GM23338 (cell line): ENCODE measurements at regions not wholly inside any gene's neighbourhood (a gene's known extent, or its start where the extent isn't known, plus 50 kb on each side); places are given as distances from the start of the nearest gene placed in this dataset.

Experiments
- ATAC-seq: fragments of 200-7000 bp; cut with Tn5 transposase; 3 replicates; pipeline ENCODE4 v1.9.1; 2020
- DNase-seq: peaks from one replicate; pipeline ENCODE4 v3.0.0-alpha.2; 2015; ENCODE audit warnings: low spot score
- H2AFZ ChIP-seq: fragments of 200-600 bp; sonication (generic); 2 replicates; pipeline ENCODE4 v1.8.0; 2016; ENCODE audit warnings: antibody characterized with exemption, mild to moderate bottlenecking, moderate library complexity
- H3F3A ChIP-seq: fragments of 200-600 bp; sonication (generic); replicated peaks from 2 replicates; pipeline ENCODE4 v1.8.0; 2017; ENCODE audit warnings: antibody characterized with exemption, mixed run types, low read depth
- H3K27ac ChIP-seq: fragments of 200-600 bp; sonication (generic); 2 replicates; pipeline ENCODE4 v1.6.1; 2016; ENCODE audit warnings: low read depth
- H3K27me3 ChIP-seq: fragments of 200-600 bp; sonication (generic); 2 replicates; pipeline ENCODE4 v1.8.0; 2016; ENCODE audit warnings: mild to moderate bottlenecking, mixed run types, moderate library complexity; ENCODE audit not compliant: insufficient read depth
- H3K36me3 ChIP-seq: fragments of 200-600 bp; sonication (generic); 2 replicates; pipeline ENCODE4 v1.8.0; 2016; ENCODE audit warnings: mild to moderate bottlenecking; ENCODE audit not compliant: insufficient read depth
- H3K4me1 ChIP-seq: fragments of 200-600 bp; sonication (generic); 2 replicates; pipeline ENCODE4 v1.8.0; 2016; ENCODE audit warnings: mild to moderate bottlenecking, moderate library complexity; ENCODE audit not compliant: insufficient read depth
- H3K4me2 ChIP-seq: fragments of 200-600 bp; sonication (generic); 2 replicates; pipeline ENCODE4 v1.7.1; 2017; ENCODE audit warnings: mixed run types
- H3K4me3 ChIP-seq: fragments of 200-600 bp; sonication (generic); 2 replicates; pipeline ENCODE4 v1.6.1; 2016; ENCODE audit warnings: mixed run types
- H3K79me2 ChIP-seq: fragments of 200-600 bp; sonication (generic); replicated peaks from 2 replicates; pipeline ENCODE4 v1.8.0; 2017; ENCODE audit warnings: mild to moderate bottlenecking; ENCODE audit not compliant: insufficient read depth
- H3K9me2 ChIP-seq: fragments of 200-600 bp; sonication (generic); 2 replicates; pipeline ENCODE4 v1.8.0; 2017; ENCODE audit not compliant: insufficient read depth
- H4K20me1 ChIP-seq: fragments of 200-600 bp; sonication (generic); replicated peaks from 2 replicates; pipeline ENCODE4 v1.8.0; 2017; ENCODE audit warnings: mild to moderate bottlenecking; ENCODE audit not compliant: insufficient read depth
- H3K27ac Mint-ChIP-seq: 2 replicates; pipeline ENCODE4 v1.8.0; 2020; ENCODE audit warnings: inconsistent platforms, mild to moderate bottlenecking, moderate library complexity, mixed read lengths
- H3K27me3 Mint-ChIP-seq: 3 replicates; pipeline ENCODE4 v1.8.0; 2022; ENCODE audit warnings: low read depth, mild to moderate bottlenecking, moderate library complexity, mixed read lengths, inconsistent platforms; ENCODE audit not compliant: insufficient read depth, poor library complexity
- H3K36me3 Mint-ChIP-seq: 3 replicates; pipeline ENCODE4 v1.8.0; 2021; ENCODE audit warnings: low read depth, mild to moderate bottlenecking, inconsistent platforms, moderate library complexity, mixed read lengths
- H3K4me1 Mint-ChIP-seq: 3 replicates; pipeline ENCODE4 v1.8.0; 2020; ENCODE audit warnings: mild to moderate bottlenecking, inconsistent platforms, mixed read lengths
- H3K4me3 Mint-ChIP-seq: 3 replicates; pipeline ENCODE4 v1.8.0; 2021; ENCODE audit warnings: moderate library complexity, mild to moderate bottlenecking, inconsistent platforms, mixed read lengths
- H3K9me3 Mint-ChIP-seq: 3 replicates; pipeline ENCODE4 v1.8.0; 2020; ENCODE audit warnings: moderate library complexity, mild to moderate bottlenecking, inconsistent platforms, mixed read lengths
- EZH2 ChIP-seq: fragments of 200-600 bp; sonication (generic); IDR thresholded peaks from one replicate; pipeline ENCODE4 v1.8.0; 2017; ENCODE audit warnings: antibody characterized with exemption, mild to moderate bottlenecking, low read depth; ENCODE audit not compliant: unreplicated experiment
- JUNB ChIP-seq: IDR thresholded peaks from one replicate; pipeline ENCODE4 v1.6.1; 2016; ENCODE audit warnings: antibody characterized with exemption; ENCODE audit not compliant: unreplicated experiment
- NANOG ChIP-seq: IDR thresholded peaks from 2 replicates; pipeline ENCODE4 v1.6.1; 2016; ENCODE audit warnings: antibody characterized with exemption, borderline replicate concordance
- TF ChIP-seq, protein P1 (sequence below): fragments of 250-450 bp; sonication (Bioruptor Pico); IDR thresholded peaks from 2 replicates; pipeline ENCODE4 v1.5.0; 2020; ENCODE audit warnings: mild to moderate bottlenecking, moderate library complexity

DNA sequence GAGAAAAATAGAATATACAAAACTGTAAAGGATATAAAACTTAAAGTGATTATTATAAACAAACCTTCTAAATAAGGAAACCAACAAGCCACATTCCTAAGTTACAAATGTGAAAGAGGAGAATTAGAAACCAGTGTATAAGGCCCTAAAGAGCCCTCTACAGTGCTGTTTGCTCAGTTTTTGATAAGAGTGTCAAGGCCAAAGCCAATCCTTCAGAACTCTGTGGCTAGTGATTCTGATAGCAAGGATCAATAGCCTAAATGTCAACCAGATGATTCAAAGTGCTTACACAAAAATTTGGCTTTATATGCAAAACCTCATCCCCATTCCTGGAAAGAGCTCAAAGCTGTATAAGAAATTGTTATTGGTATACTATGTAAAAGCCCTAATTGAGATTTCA lies 104.6 kb upstream of the HTR1E start (continued):
- TF ChIP-seq, protein P1, sequence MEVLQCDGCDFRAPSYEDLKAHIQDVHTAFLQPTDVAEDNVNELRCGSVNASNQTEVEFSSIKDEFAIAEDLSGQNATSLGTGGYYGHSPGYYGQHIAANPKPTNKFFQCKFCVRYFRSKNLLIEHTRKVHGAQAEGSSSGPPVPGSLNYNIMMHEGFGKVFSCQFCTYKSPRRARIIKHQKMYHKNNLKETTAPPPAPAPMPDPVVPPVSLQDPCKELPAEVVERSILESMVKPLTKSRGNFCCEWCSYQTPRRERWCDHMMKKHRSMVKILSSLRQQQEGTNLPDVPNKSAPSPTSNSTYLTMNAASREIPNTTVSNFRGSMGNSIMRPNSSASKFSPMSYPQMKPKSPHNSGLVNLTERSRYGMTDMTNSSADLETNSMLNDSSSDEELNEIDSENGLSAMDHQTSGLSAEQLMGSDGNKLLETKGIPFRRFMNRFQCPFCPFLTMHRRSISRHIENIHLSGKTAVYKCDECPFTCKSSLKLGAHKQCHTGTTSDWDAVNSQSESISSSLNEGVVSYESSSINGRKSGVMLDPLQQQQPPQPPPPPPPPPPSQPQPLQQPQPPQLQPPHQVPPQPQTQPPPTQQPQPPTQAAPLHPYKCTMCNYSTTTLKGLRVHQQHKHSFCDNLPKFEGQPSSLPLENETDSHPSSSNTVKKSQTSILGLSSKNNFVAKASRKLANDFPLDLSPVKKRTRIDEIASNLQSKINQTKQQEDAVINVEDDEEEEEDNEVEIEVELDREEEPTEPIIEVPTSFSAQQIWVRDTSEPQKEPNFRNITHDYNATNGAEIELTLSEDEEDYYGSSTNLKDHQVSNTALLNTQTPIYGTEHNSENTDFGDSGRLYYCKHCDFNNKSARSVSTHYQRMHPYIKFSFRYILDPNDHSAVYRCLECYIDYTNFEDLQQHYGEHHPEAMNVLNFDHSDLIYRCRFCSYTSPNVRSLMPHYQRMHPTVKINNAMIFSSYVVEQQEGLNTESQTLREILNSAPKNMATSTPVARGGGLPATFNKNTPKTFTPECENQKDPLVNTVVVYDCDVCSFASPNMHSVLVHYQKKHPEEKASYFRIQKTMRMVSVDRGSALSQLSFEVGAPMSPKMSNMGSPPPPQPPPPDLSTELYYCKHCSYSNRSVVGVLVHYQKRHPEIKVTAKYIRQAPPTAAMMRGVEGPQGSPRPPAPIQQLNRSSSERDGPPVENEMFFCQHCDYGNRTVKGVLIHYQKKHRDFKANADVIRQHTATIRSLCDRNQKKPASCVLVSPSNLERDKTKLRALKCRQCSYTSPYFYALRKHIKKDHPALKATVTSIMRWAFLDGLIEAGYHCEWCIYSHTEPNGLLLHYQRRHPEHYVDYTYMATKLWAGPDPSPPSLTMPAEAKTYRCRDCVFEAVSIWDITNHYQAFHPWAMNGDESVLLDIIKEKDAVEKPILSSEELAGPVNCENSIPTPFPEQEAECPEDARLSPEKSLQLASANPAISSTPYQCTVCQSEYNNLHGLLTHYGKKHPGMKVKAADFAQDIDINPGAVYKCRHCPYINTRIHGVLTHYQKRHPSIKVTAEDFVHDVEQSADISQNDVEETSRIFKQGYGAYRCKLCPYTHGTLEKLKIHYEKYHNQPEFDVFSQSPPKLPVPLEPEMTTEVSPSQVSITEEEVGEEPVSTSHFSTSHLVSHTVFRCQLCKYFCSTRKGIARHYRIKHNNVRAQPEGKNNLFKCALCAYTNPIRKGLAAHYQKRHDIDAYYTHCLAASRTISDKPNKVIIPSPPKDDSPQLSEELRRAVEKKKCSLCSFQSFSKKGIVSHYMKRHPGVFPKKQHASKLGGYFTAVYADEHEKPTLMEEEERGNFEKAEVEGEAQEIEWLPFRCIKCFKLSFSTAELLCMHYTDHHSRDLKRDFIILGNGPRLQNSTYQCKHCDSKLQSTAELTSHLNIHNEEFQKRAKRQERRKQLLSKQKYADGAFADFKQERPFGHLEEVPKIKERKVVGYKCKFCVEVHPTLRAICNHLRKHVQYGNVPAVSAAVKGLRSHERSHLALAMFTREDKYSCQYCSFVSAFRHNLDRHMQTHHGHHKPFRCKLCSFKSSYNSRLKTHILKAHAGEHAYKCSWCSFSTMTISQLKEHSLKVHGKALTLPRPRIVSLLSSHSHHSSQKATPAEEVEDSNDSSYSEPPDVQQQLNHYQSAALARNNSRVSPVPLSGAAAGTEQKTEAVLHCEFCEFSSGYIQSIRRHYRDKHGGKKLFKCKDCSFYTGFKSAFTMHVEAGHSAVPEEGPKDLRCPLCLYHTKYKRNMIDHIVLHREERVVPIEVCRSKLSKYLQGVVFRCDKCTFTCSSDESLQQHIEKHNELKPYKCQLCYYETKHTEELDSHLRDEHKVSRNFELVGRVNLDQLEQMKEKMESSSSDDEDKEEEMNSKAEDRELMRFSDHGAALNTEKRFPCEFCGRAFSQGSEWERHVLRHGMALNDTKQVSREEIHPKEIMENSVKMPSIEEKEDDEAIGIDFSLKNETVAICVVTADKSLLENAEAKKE (CRISPR knock-in tag): no peak
- no peak for TF ChIP-seq EZH2

DNA sequence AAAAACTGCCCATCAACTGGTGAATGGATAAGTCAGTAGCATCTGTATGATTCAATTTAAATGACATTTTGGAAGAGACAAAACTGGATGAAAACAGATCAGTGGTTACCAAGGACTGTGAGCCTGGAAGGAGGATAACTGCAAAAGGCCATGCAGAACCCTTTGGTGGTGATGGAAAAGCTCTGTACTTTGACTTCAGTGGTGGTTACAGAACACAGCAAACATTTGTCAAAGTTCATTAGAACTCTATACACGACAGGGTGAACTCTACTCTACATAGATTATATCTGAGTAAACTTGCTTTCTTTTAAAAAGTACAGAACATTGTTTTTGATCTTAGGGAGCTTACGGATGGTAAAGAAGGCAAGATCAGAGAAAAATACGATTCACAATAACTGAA lies 111.9 kb upstream of the HTR1E start:
- Histone ChIP-seq H3F3A (no peaks in the 10 kb centered on the region), H3K4me2 (no peak overlapping the region), H4K20me1 (no peaks in the 10 kb centered on the region), H3K27ac (no peak overlapping the region), H3K36me3 (no peaks in the 10 kb centered on the region), H3K4me3 (no peak overlapping the region), H3K79me2 (no peaks in the 10 kb centered on the region), H3K9me2 (0 out of 2 replicates have a peak, but pooled peaks cover 6% of the 10 kb centered on the region), H3K4me1 (no peaks in the 10 kb centered on the region), H2AFZ (no peak overlapping the region), H3K27me3 (no peaks in the 10 kb centered on the region)
- Mint-ChIP-seq H3K4me3 (no peak overlapping the region), H3K4me1 (no peaks in the 10 kb centered on the region), H3K27ac (no peak overlapping the region), H3K9me3 (no peaks in the 10 kb centered on the region), H3K27me3 (no peaks in the 10 kb centered on the region), H3K36me3 (no peaks in the 10 kb centered on the region)
- DNase-seq (no peak), ATAC-seq (no peak)
- no peak for TF ChIP-seq EZH2
- TF ChIP-seq, protein P1 (CRISPR knock-in tag): no peak
- no peak for TF ChIP-seq NANOG
- TF ChIP-seq JUNB: no peak
